Vagina (tissue), 2 donors: ENCODE measurements at regions not wholly inside any gene's neighbourhood (a gene's known extent, or its start where the extent isn't known, plus 50 kb on each side); places are given as distances from the start of the nearest gene placed in this dataset.

ENCODE experiments used
- DNase-seq, 2 donors: peaks; one replicate each; pipeline ENCODE4 v3.0.0-alpha.2; 2017; ENCODE audit errors: extremely low spot score in 2 of 2
- H3K27ac ChIP-seq: fragments of 200-600 bp; sonication (generic); one replicate; pipeline ENCODE4 v1.5.1; 2019
- H3K27me3 ChIP-seq: fragments of 200-600 bp; sonication (generic); one replicate; pipeline ENCODE4 v1.5.1; 2019
- H3K36me3 ChIP-seq, 2 donors: fragments of 200-600 bp; sonication (generic); one replicate each; pipeline ENCODE4 v1.5.1; 2017 to 2019
- H3K4me1 ChIP-seq: fragments of 200-600 bp; sonication (generic); one replicate; pipeline ENCODE4 v1.5.1; 2019
- H3K4me3 ChIP-seq, 2 donors: fragments of 200-600 bp; sonication (generic); 1 replicate in 1 of 2; 2 replicates in 1 of 2; pipeline ENCODE4 v1.5.1; 2016 to 2019
- H3K9me3 ChIP-seq: fragments of 200-600 bp; sonication (generic); one replicate; pipeline ENCODE4 v1.5.1; 2019
- CTCF ChIP-seq, 3 experiments: fragments of 450-650 bp in 2 of 3; fragments of 200-600 bp in 1 of 3; sonication (generic) in 1 of 3; IDR thresholded peaks; one replicate each; pipeline ENCODE4 v1.5.1; 2017 to 2019; ENCODE audit warnings: antibody characterized with exemption in 3 of 3, mild to moderate bottlenecking in 2 of 3, moderate library complexity in 2 of 3
- POLR2A ChIP-seq, 2 donors: fragments of 450-650 bp; IDR thresholded peaks; one replicate each; pipeline ENCODE4 v1.6.1; 2017; ENCODE audit warnings: antibody characterized with exemption in 2 of 2, mild to moderate bottlenecking in 2 of 2, moderate library complexity in 2 of 2
- POLR2AphosphoS5 ChIP-seq, 2 donors: sonication (generic); formaldehyde crosslinking; IDR thresholded peaks; one replicate each; pipeline ENCODE4 v1.9.0; 2017; ENCODE audit warnings: antibody characterized with exemption in 2 of 2, mild to moderate bottlenecking in 2 of 2, low read depth in 1 of 2; ENCODE audit not compliant: insufficient read depth in 1 of 2
- intact Hi-C: fragments of 100-400 bp; cut with DNase I; formaldehyde crosslinking; loops from one replicate; pipeline ENCODE4 v1.15.1; 2023

- H3K4me1 ChIP-seq: peaks cover 9% of the 10 kb centered on the region
- no peaks in the 10 kb centered on the region for H3K9me3 ChIP-seq
- intact Hi-C loops: no loop called here
- H3K36me3 ChIP-seq: no peaks in the 10 kb centered on the region
- DNase-seq: no peak
- H3K4me3 ChIP-seq: no peak overlapping the region
- TF ChIP-seq CTCF (IDR thresholded peaks at IDR 0.05) (no peak), POLR2A (IDR thresholded peaks at IDR 0.05) (no peak), POLR2AphosphoS5 (IDR thresholded peaks at IDR 0.05; ENCODE audit: insufficient read depth in 1 of 2, low read depth in 1 of 2) (no peak)
- H3K27ac ChIP-seq: no peak overlapping the region
- H3K27me3 ChIP-seq: no peaks in the 10 kb centered on the region
These were observed 150.1 kb downstream of the GLI2 start for GRCh38 chr2:120885749-120886148.

- Histone ChIP-seq H3K4me1 (peaks cover 9% of the 10 kb centered on the region), H3K36me3 (no peaks in the 10 kb centered on the region), H3K27me3 (no peaks in the 10 kb centered on the region), H3K27ac (no peak overlapping the region), H3K9me3 (no peaks in the 10 kb centered on the region), H3K4me3 (no peak overlapping the region)
- no peak for DNase-seq
- intact Hi-C loops: no loop called here
- no peak for TF ChIP-seq POLR2AphosphoS5 (IDR thresholded peaks at IDR 0.05; ENCODE audit: insufficient read depth in 1 of 2, low read depth in 1 of 2)
- TF ChIP-seq CTCF (IDR thresholded peaks at IDR 0.05): no peak
- TF ChIP-seq POLR2A (IDR thresholded peaks at IDR 0.05): no peak
These were observed 151.1 kb downstream of the GLI2 start for GRCh38 chr2:120886534-120887319.

- no peak overlapping the region for H3K27ac ChIP-seq
- H3K9me3 ChIP-seq: no peaks in the 10 kb centered on the region
- intact Hi-C loops: no loop called here
- no peaks in the 10 kb centered on the region for H3K27me3 ChIP-seq
- peaks cover 3% of the 10 kb centered on the region for H3K4me1 ChIP-seq
- no peaks in the 10 kb centered on the region for H3K36me3 ChIP-seq
- no peak overlapping the region for H3K4me3 ChIP-seq
- TF ChIP-seq CTCF (IDR thresholded peaks at IDR 0.05) (no peak), POLR2A (IDR thresholded peaks at IDR 0.05) (no peak), POLR2AphosphoS5 (IDR thresholded peaks at IDR 0.05; ENCODE audit: insufficient read depth in 1 of 2, low read depth in 1 of 2) (no peak)
- DNase-seq: no peak
These were observed 151.6 kb downstream of the GLI2 start for GRCh38 chr2:120887320-120887697.

GRCh38 chr2:120887741-120888231 is 152.1 kb downstream of the GLI2 start:
- Histone ChIP-seq H3K36me3 (no peaks in the 10 kb centered on the region), H3K4me3 (no peak overlapping the region), H3K9me3 (no peaks in the 10 kb centered on the region), H3K27ac (no peak overlapping the region), H3K27me3 (no peaks in the 10 kb centered on the region), H3K4me1 (no peaks in the 10 kb centered on the region)
- TF ChIP-seq POLR2AphosphoS5 (IDR thresholded peaks at IDR 0.05; ENCODE audit: insufficient read depth in 1 of 2, low read depth in 1 of 2) (no peak), POLR2A (IDR thresholded peaks at IDR 0.05) (no peak), CTCF (IDR thresholded peaks at IDR 0.05) (no peak)
- intact Hi-C loops: no loop called here
- DNase-seq: no peak

GRCh38 chr2:120888851-120889250 is 153.2 kb downstream of the GLI2 start:
- H3K9me3 ChIP-seq: no peaks in the 10 kb centered on the region
- intact Hi-C loops: no loop called here
- no peak for TF ChIP-seq CTCF (IDR thresholded peaks at IDR 0.05)
- TF ChIP-seq POLR2A (IDR thresholded peaks at IDR 0.05): no peak
- no peak for TF ChIP-seq POLR2AphosphoS5 (IDR thresholded peaks at IDR 0.05; ENCODE audit: insufficient read depth in 1 of 2, low read depth in 1 of 2)
- no peak overlapping the region for H3K4me3 ChIP-seq
- no peaks in the 10 kb centered on the region for H3K27me3 ChIP-seq
- no peaks in the 10 kb centered on the region for H3K36me3 ChIP-seq
- DNase-seq: no peak
- H3K27ac ChIP-seq: no peak overlapping the region
- H3K4me1 ChIP-seq: no peaks in the 10 kb centered on the region
